ENCODE measurements at regions not wholly inside any gene's neighbourhood (a gene's known extent, or its start where the extent isn't known, plus 50 kb on each side); places are given as distances from the start of the nearest gene placed in this dataset.

DNA sequence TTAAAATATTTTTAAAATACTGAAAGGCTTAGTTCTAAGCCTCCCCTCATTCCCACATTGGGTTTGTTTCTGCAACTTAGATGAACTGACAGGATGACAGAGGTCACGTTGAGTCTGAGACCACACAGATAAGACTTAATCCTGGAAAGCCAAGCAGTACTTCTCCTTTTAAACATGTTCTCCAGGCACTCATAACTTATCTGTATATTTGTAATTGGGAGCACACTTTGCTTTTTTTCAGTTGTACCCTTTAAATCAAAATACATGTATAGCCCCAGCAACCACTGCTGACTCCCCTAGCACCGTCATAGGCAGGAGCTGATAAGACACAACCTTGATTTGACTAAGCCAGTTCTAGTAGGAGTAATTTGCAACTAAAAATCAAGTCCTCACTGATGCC lies 394.8 kb downstream of the PID1 start:
- TF ChIP-seq GABPA (IDR thresholded peaks at IDR 0.05; ENCODE audit: low read depth) (no peak), POLR2AphosphoS5 (IDR thresholded peaks at IDR 0.05; ENCODE audit: low read depth) (no peak), REST (IDR thresholded peaks at IDR 0.05; ENCODE audit: insufficient replicate concordance, low read depth) (no peak), SPI1 (IDR thresholded peaks at IDR 0.05; ENCODE audit: borderline replicate concordance, low read depth) (no peak)
- TF ChIP-seq, protein P1, sequence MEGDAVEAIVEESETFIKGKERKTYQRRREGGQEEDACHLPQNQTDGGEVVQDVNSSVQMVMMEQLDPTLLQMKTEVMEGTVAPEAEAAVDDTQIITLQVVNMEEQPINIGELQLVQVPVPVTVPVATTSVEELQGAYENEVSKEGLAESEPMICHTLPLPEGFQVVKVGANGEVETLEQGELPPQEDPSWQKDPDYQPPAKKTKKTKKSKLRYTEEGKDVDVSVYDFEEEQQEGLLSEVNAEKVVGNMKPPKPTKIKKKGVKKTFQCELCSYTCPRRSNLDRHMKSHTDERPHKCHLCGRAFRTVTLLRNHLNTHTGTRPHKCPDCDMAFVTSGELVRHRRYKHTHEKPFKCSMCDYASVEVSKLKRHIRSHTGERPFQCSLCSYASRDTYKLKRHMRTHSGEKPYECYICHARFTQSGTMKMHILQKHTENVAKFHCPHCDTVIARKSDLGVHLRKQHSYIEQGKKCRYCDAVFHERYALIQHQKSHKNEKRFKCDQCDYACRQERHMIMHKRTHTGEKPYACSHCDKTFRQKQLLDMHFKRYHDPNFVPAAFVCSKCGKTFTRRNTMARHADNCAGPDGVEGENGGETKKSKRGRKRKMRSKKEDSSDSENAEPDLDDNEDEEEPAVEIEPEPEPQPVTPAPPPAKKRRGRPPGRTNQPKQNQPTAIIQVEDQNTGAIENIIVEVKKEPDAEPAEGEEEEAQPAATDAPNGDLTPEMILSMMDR (IDR thresholded peaks at IDR 0.05; ENCODE audit: insufficient read depth, low read length): no peak
- DNase-seq (ENCODE audit: low read depth in 1 of 2, low spot score in 1 of 2): no peak
- H3K4me3 ChIP-seq (replicated peaks; ENCODE audit: insufficient read depth, low read length): no peak overlapping the region

GRCh38 chr2:228875152-228875900 lies 395.8 kb downstream of the PID1 start:
- no peak for DNase-seq (ENCODE audit: low read depth in 1 of 2, low spot score in 1 of 2)
- Histone ChIP-seq H3K27me3 (ENCODE audit: insufficient read depth, poor library complexity, severe bottlenecking) (no peaks in the 10 kb centered on the region), H3K4me3 (replicated peaks; ENCODE audit: insufficient read depth, low read length) (no peak overlapping the region), H3K27ac (replicated peaks) (no peak overlapping the region)
- no peak for TF ChIP-seq GABPA (IDR thresholded peaks at IDR 0.05; ENCODE audit: low read depth)
- TF ChIP-seq REST (IDR thresholded peaks at IDR 0.05; ENCODE audit: insufficient replicate concordance, low read depth): no peak
- TF ChIP-seq, protein P1 (IDR thresholded peaks at IDR 0.05; ENCODE audit: insufficient read depth, low read length): no peak
- TF ChIP-seq POLR2AphosphoS5 (IDR thresholded peaks at IDR 0.05; ENCODE audit: low read depth): no peak
- no peak for TF ChIP-seq SPI1 (IDR thresholded peaks at IDR 0.05; ENCODE audit: borderline replicate concordance, low read depth)

More for the DNA sequence above, 394.8 kb downstream of the PID1 start:
- no peaks in the 10 kb centered on the region for H3K27me3 ChIP-seq (ENCODE audit: insufficient read depth, poor library complexity, severe bottlenecking)
- H3K27ac ChIP-seq (replicated peaks): no peak overlapping the region

DNA sequence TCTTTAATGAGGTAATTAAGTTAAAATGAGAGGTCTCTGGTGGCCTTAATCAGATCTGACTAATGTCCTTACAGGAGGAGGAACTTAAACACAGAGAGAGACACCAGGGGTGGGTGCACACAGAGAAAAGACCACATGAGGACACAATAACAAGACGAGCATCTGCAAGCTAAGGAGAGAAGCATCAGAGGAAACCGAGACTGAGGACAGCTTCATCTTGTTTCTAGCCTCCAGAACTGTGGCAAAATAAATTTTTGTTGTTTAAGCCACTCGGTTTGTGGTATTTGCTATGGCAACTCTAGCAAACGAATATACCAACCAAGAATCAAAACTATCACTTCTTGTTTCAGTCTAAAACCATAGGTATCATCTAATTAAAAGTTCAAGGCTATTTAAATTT lies 400.1 kb downstream of the PID1 start:
- no peak overlapping the region for H3K4me3 ChIP-seq (replicated peaks; ENCODE audit: insufficient read depth, low read length)
- H3K27me3 ChIP-seq (ENCODE audit: insufficient read depth, poor library complexity, severe bottlenecking): no peaks in the 10 kb centered on the region
- no peak overlapping the region for H3K27ac ChIP-seq (replicated peaks)
- no peak for TF ChIP-seq GABPA (IDR thresholded peaks at IDR 0.05; ENCODE audit: low read depth)
- no peak for TF ChIP-seq SPI1 (IDR thresholded peaks at IDR 0.05; ENCODE audit: borderline replicate concordance, low read depth)
- DNase-seq (ENCODE audit: low read depth in 1 of 2, low spot score in 1 of 2): no peak

DNA sequence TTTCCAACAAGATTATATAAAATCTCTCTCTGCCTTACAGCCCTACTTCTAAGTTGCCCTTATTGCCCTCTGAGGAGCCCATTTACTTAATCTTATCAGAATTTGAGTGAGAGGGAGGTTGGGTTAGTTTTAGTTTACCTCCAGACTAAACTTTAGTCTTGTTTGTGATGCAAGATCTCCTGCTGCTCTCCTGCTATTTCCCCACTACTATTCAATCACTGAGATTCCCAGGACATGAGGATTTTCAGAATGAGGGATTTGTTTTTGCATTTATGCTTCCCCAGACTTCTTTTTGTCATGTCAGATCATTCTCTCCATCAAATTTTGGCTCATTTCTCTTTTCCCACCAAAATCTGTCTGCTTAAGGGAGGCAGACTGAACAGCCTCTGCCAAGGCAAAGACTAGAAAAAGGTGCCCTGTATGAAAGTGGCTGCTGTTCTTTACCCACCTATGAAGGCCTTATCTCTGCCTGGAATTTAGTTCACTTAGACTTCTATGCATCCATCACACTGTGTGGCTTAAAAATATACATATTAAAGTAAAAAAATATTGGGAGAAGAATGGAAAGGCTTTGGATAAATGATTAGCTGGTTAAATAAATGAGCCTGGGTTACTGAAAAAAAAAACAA lies 401.3 kb downstream of the PID1 start:
- H3K27ac ChIP-seq (replicated peaks): no peak overlapping the region
- TF ChIP-seq GABPA (IDR thresholded peaks at IDR 0.05; ENCODE audit: low read depth) (no peak), POLR2AphosphoS5 (IDR thresholded peaks at IDR 0.05; ENCODE audit: low read depth) (no peak)
- TF ChIP-seq, protein P1 (IDR thresholded peaks at IDR 0.05; ENCODE audit: insufficient read depth, low read length): no peak
- H3K4me3 ChIP-seq (replicated peaks; ENCODE audit: insufficient read depth, low read length): no peak overlapping the region
- no peaks in the 10 kb centered on the region for H3K27me3 ChIP-seq (ENCODE audit: insufficient read depth, poor library complexity, severe bottlenecking)
- DNase-seq (ENCODE audit: low read depth in 1 of 2, low spot score in 1 of 2): no peak

Data from HL-60 (cell line).